ENCODE measurements at regions not wholly inside any gene's neighbourhood (a gene's known extent, or its start where the extent isn't known, plus 50 kb on each side); places are given as distances from the start of the nearest gene placed in this dataset.

- no peak for DNase-seq (ENCODE audit: low read depth in 2 of 2)
Measured at GRCh38 chr7:45235905-45236304, 78.3 kb downstream of the RAMP3 start.

DNA sequence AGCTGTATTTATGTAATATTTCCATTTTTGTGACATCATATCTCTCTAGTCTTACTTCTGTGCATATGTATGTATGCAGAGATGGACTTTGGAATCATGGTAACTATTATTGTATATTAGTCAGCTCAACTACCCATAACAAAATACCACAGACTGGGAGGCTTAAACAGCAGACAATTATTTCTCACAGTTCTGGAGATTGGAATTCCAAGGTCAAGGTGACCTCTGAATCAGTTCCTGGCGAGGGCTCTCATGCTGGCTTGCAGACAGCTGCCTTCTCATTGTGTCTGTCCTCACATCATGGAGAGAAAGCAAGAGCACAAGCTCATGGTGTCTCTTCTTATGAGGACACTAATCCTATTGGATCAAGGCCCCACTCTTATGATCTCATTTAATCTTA, 79.1 kb downstream of the RAMP3 start:
- DNase-seq (ENCODE audit: low read depth in 2 of 2), result no peak

DNA sequence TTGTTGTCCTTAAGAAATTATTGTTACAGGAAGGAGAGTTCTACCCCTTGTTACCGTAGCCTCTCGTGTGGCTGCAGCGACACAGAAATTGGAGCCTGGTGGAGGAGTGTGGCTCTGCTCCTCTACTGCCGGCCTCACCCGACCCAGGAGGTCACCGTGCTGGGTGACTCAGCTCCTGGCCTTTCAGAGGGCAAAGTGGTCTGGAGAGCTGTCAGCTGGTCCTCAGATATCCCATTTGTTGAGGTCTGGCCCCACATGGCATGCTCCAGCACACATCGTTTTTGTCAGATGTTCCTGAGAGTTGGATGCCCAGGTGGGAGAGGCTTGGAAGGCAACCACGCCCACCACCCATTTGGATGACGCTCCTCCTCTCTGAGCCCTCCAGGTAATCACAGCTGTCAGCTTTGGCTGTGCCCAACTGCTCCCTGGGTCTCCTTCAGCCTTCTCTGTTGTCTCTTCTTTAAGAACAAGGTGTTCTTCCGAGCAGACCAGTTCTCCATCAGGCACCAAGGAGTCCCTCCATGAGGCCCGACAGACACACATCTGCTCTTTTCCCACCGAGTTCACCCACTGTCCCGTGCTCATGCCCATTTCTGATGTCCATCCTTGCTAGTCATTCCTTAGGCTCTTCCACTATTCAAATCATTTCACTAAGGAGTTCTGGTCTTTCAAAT, 80.3 kb downstream of the RAMP3 start:
- no peak for DNase-seq (ENCODE audit: low read depth in 2 of 2)

DNA sequence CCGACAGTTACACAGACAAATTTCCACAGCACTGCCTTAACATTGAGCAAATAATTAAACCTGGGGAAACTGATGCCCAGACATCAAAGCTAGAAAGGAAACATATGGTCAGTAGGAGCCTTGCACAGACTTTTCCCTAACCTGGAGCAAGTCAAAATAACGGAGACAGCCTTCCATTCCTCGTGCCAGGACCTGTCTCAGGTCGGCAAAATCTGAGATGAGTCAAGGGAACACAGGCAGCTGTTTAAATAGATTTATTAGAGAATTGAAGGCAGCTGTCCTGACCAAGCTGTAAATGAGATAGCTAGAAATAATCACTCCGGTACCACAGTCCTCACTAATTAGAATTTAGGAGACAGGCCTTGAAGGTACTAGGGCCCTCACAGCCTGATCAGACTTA, 81.2 kb downstream of the RAMP3 start:
- DNase-seq (ENCODE audit: low read depth in 2 of 2), result no peak

GRCh38 chr7:45239486-45239885, 81.9 kb downstream of the RAMP3 start:
- no peak for DNase-seq (ENCODE audit: low read depth in 2 of 2)

- no peak for DNase-seq (ENCODE audit: low read depth in 2 of 2)
Measured at GRCh38 chr7:45240273-45240771, 82.7 kb downstream of the RAMP3 start.

DNA sequence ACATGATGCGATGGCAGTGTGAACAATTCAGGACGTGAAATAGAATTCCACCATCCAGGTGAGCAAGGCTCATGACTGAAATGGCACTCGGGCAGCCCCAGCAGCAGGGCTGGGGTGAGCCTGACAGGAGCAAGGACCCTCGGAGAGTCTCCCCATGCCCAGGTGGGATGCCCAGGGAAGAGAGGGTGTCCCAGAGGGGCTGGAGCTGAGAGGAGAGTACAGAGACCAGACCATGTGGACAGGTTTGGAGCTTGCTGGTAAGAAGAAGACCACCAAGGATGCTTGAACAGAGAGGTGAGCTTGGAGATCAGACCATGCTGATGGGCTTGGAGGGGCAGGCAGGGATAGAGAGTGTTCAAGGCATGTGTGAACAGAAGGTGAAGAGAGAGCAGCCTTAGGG, 83.3 kb downstream of the RAMP3 start:
- DNase-seq (ENCODE audit: low read depth in 2 of 2), result no peak

GRCh38 chr7:45241339-45242109, 83.9 kb downstream of the RAMP3 start:
- no peak for DNase-seq (ENCODE audit: low read depth in 2 of 2)

DNA sequence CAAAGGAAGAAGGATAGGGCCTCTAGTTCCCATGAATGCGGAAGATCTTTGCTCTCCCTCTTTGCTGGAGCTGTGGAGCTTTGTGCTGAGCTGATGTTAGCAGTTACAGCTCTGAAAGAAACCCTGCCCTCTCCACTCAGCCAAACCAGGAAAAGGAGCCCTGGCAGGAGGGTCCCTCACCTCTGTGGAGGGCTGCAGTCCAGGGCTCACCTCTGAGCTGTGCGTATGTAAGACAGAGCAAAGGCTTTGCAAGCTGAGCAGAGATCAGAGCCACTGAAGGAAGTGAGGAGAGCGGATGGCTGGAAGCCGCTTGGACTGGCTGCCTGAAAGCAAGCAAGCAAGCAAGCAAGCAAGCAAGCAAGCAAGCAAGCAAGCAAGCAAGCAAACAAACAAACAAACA, 84.7 kb downstream of the RAMP3 start:
- no peak for DNase-seq (ENCODE audit: low read depth in 2 of 2)

DNA sequence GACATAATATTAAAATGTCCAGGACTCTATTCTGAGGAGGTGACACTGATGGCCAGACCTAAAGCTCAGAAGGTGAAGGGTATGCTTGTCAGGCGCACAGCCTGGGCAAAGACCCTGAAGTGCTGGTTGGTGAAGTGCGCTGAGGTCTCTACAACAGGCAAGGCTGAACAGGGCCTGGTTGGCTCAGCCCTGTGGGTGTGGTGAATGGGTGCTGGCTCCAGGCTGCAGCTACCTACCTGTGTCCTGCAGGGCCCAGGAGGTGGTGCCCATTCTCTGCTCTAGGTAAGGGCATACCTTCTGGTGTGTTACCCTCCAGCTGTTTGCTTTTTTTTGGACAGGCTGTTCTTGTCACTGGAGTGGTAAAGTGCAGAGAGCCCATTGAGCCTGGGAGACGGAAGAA, 85.1 kb downstream of the RAMP3 start:
- no peak for DNase-seq (ENCODE audit: low read depth in 2 of 2)

GRCh38 chr7:45244981-45245380, 87.4 kb downstream of the RAMP3 start:
- DNase-seq (ENCODE audit: low read depth in 2 of 2), result no peak

DNA sequence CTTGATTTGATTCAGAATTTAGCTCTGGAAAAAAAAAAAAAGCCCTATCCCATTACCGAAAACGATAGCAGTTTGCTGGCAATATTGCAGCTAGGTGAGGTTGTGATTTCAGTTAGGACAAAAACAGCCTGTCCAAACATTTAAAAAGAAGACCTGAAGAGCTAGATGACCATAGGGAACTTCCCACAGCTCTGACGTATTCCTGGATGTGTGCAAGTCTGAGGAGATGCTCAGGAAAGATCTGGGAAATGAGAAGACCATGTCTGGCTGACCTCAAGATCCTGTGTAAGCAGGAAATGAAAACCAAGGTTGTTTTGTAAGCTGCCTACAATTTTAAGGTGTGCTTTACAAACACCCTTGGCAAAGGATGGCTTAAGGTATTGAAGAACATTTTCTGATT, 88.7 kb downstream of the RAMP3 start:
- DNase-seq (ENCODE audit: low read depth in 2 of 2), result no peak

GRCh38 chr7:45252248-45252647, 94.7 kb downstream of the RAMP3 start:
- DNase-seq (ENCODE audit: low read depth in 2 of 2), result no peak

DNA sequence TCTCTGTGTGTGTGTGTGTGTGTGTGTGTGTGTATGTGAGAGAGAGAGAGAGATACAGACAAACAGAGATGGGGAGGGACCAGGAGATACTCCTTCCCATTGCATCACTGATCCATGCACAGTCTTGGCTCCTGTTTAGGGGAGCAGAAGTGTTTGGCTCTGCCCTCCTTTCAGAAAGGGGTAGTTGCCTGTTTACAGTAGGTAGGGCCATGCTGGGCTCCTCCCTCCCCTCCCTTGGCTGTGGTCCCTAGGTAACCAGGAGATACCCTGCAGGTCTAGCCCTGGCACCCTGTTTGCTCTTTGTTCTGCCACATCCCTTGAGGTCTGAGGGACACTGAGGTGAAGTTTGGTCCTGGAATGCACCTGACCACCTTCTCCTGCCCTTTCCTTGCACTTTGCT, 95.3 kb downstream of the RAMP3 start:
- no peak for DNase-seq (ENCODE audit: low read depth in 2 of 2)

DNA sequence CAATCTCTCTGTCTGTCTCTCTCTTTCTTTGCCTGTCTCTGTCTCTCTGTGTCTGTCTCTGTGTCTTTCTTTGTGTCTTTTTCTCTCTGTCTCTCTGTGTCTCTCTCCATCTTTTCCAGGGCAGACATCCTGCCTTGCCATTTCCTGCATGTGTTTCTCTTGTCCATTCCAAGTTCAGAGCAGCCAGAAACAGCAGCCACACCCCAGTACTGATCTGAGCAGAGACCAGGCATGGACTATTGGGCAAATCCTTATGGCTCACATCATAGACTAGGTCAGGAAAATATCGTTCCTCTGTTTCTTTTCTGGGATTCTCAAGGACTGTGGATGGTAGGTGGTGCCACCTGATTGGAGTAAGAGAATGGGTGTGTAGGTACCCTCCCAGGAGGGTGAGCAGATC, 95.8 kb downstream of the RAMP3 start:
- no peak for DNase-seq (ENCODE audit: low read depth in 2 of 2)

- no peak for DNase-seq (ENCODE audit: low read depth in 2 of 2)
Measured at GRCh38 chr7:45255187-45255586, 97.6 kb downstream of the RAMP3 start.

DNA sequence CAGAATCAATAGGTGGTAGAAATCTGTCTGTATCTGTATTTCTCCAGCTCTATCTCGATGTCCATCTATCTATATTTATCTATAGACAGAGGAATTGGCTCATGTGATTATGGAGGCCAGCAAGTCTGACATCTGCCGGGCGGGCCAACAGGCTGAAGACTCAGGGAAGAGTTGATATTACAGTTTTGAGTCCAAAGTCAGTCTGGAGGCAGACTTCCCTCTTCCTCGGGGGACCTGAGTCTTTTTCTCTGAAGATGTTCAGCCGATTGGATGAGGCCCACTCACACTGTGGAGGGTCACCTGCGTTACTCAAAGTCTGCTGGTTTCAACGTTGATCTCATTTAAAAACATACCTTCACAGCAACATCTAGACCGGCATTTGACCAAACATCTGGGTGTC, 98.7 kb downstream of the RAMP3 start:
- no peak for DNase-seq (ENCODE audit: low read depth in 2 of 2)

DNA sequence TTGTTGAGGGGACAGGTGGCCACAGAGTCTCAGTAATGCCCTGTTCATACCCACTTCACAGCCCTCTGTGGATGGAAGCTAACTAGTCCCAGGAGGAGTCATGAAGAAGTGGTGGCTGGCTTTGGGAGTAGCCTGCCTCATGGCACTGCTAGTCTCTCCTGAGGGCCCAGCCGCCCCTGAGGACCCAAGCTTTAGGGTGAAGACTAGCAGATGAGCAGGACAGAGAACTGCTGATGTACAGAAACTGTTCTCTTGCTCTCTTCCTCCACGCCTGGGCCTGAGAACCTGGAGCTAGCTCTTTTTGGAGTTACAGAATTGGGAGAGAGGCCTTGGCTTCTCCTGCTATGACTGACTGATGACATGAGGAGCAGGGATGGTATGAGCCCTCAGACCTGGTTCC, 99.2 kb downstream of the RAMP3 start:
- no peak for DNase-seq (ENCODE audit: low read depth in 2 of 2)

- no peak for DNase-seq (ENCODE audit: low read depth in 2 of 2)
Measured at GRCh38 chr7:45257284-45257683, 99.7 kb downstream of the RAMP3 start.

DNA sequence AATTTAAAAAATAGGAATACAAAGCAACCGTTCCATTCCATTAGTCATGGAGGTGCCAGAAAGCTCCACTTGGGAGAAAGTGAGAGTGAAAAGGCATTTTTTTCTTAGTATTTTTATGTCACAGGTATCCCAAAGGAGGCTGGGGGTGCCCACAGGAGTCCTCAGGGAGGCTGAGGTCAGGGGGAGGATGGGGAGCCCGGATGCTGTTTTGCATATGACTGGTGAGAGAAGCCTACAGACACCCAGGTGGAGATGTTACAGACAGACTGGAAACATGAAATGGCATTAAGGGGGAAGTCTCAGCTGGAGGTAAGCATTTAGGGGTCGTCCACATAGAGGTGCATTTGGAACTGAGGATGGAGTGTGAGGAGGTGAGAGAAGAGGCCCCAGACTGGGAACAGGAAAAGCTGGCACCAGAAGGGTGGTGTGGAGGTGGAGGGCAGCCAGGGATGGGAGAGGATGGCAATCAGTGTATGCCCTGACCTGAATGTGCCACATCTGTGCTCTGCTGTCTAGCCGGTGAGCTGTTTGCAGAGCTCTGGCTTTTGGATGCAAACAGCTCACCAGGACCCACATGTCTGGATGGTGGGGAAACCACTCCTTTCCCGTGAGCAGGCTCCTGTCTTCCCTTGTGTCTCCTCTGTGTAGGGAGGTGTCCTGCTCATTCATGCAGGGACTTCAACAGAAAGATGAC, 101.1 kb downstream of the RAMP3 start:
- DNase-seq (ENCODE audit: low read depth in 2 of 2), result no peak

- no peak for DNase-seq (ENCODE audit: low read depth in 2 of 2)
Measured at GRCh38 chr7:45259227-45259596, 101.6 kb downstream of the RAMP3 start.

DNA sequence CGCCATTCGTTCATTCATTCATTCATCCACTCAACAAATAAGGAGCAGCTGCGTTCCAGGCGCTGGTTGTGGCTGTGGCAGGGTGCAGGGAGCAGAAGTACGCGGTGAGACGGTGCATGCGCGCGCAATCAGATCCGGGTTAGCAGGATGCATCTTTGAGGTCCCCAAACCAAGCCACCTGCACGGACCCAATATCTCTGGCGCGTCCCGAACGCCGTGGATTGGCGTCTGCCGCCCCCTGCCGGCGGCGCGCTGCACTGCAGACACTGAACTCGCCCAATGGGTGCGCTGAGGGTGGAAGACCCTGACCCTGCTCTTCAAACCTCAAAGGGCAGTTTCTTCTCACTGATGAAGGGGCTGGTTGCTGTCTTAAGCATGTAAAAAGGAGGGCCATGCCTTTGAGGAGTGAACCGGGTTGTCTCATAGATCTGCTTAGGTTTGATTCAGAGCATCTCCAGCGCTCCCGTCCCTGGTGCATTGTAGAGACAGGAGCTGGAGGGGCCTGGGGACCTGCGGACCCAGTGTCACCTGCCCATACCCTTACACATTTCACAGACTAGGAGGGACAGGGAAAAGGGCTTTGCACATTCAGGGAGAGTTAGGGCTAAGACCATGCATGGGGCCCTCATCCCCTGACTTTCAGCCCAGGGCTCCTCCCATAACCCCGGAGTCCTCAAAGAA, 102.5 kb downstream of the RAMP3 start:
- peak; percentile 20 to 33 for DNase-seq (ENCODE audit: low read depth in 2 of 2)

All from activated CD8-positive, alpha-beta memory T cell treated with anti-CD3 and anti-CD28 coated beads for 4 hours (primary cell).